H9 (cell line): ENCODE measurements at regions not wholly inside any gene's neighbourhood (a gene's known extent, or its start where the extent isn't known, plus 50 kb on each side); places are given as distances from the start of the nearest gene placed in this dataset.

ENCODE experiments used
- DNase-seq: peaks from one replicate; pipeline ENCODE4 v3.0.0-alpha.2; 2017
- H2AFZ ChIP-seq: one replicate; pipeline ENCODE4 v1.6.1; 2013; ENCODE audit warnings: mild to moderate bottlenecking, low read length, control low read depth, moderate library complexity
- H2AK5ac ChIP-seq: 2 replicates; pipeline ENCODE4 v1.6.1; 2013; ENCODE audit warnings: low read length, control low read depth, mixed read lengths; ENCODE audit not compliant: insufficient read length
- H2BK120ac ChIP-seq: one replicate; pipeline ENCODE4 v1.6.1; 2013; ENCODE audit warnings: low read depth, mild to moderate bottlenecking, low read length, control low read depth, inconsistent platforms; ENCODE audit not compliant: poor library complexity, severe bottlenecking
- H2BK12ac ChIP-seq: 2 replicates; pipeline ENCODE4 v1.6.1; 2013; ENCODE audit warnings: low read length, control low read depth, mixed read lengths, low read depth; ENCODE audit not compliant: insufficient read length
- H2BK15ac ChIP-seq: 2 replicates; pipeline ENCODE4 v1.6.1; 2013; ENCODE audit warnings: low read depth, low read length, control low read depth
- H2BK20ac ChIP-seq: one replicate; pipeline ENCODE4 v1.6.1; 2013; ENCODE audit warnings: low read depth, mild to moderate bottlenecking, low read length, control low read depth, inconsistent platforms; ENCODE audit not compliant: poor library complexity, severe bottlenecking
- H2BK5ac ChIP-seq: 2 replicates; pipeline ENCODE4 v1.6.1; 2013; ENCODE audit warnings: low read length, control low read depth, mixed read lengths; ENCODE audit not compliant: insufficient read length
- H3K14ac ChIP-seq: 2 replicates; pipeline ENCODE4 v1.6.1; 2013; ENCODE audit warnings: low read length, control low read depth; ENCODE audit not compliant: insufficient read depth
- H3K18ac ChIP-seq: 2 replicates; pipeline ENCODE4 v1.6.1; 2013; ENCODE audit warnings: low read depth, mild to moderate bottlenecking, mixed read lengths, low read length, control low read depth; ENCODE audit not compliant: insufficient read length
- H3K23ac ChIP-seq: 2 replicates; pipeline ENCODE4 v1.6.1; 2013; ENCODE audit warnings: low read length, control low read depth, mixed read lengths, low read depth; ENCODE audit not compliant: insufficient read length
- H3K23me2 ChIP-seq: 2 replicates; pipeline ENCODE4 v1.6.1; 2013; ENCODE audit warnings: low read depth, mild to moderate bottlenecking, mixed read lengths, low read length, control low read depth; ENCODE audit not compliant: insufficient read length, poor library complexity, severe bottlenecking
- H3K27ac ChIP-seq: 2 replicates; pipeline ENCODE4 v1.5.1; 2013; ENCODE audit warnings: low read length, control low read depth, mixed read lengths, low read depth; ENCODE audit not compliant: insufficient read length
- H3K27me3 ChIP-seq: 2 replicates; pipeline ENCODE4 v1.6.1; 2013; ENCODE audit warnings: low read length, control low read depth, inconsistent platforms; ENCODE audit not compliant: insufficient read depth
- H3K4ac ChIP-seq: 2 replicates; pipeline ENCODE4 v1.6.1; 2013; ENCODE audit warnings: low read depth, mild to moderate bottlenecking, control low read depth, inconsistent platforms, low read length, moderate library complexity
- H3K4me1 ChIP-seq: 2 replicates; pipeline ENCODE4 v1.6.1; 2013; ENCODE audit warnings: low read length, control low read depth, inconsistent platforms; ENCODE audit not compliant: insufficient read depth
- H3K4me2 ChIP-seq: 2 replicates; pipeline ENCODE4 v1.6.1; 2013; ENCODE audit warnings: low read length, control low read depth, mixed read lengths; ENCODE audit not compliant: insufficient read length, insufficient read depth
- H3K56ac ChIP-seq: 2 replicates; pipeline ENCODE4 v1.6.1; 2013; ENCODE audit warnings: low read depth, mild to moderate bottlenecking, mixed read lengths, low read length, control low read depth; ENCODE audit not compliant: insufficient read length
- H3K79me1 ChIP-seq: 2 replicates; pipeline ENCODE4 v1.6.1; 2013; ENCODE audit warnings: low read depth, mild to moderate bottlenecking, moderate library complexity, low read length, control low read depth, inconsistent platforms; ENCODE audit not compliant: insufficient read depth, poor library complexity, severe bottlenecking
- H3K79me2 ChIP-seq: 2 replicates; pipeline ENCODE4 v1.6.1; 2013; ENCODE audit warnings: low read length, control low read depth, inconsistent platforms; ENCODE audit not compliant: insufficient read depth
- H3K9ac ChIP-seq: 2 replicates; pipeline ENCODE4 v1.6.1; 2013; ENCODE audit warnings: low read length, control low read depth, mixed read lengths; ENCODE audit not compliant: insufficient read length; ENCODE audit errors: extremely low read depth
- H3K9me3 ChIP-seq: one replicate; pipeline ENCODE4 v1.6.1; 2013; ENCODE audit warnings: low read depth, low read length, inconsistent platforms; ENCODE audit not compliant: control insufficient read depth
- H3T11ph ChIP-seq: one replicate; pipeline ENCODE4 v1.6.1; 2013; ENCODE audit warnings: mild to moderate bottlenecking, low read length, control low read depth, inconsistent platforms
- H4K20me1 ChIP-seq: one replicate; pipeline ENCODE4 v1.6.1; 2013; ENCODE audit not compliant: control insufficient read depth, insufficient read length, insufficient read depth
- H4K5ac ChIP-seq: 2 replicates; pipeline ENCODE4 v1.6.1; 2013; ENCODE audit warnings: low read depth, mild to moderate bottlenecking, mixed read lengths, low read length, control low read depth; ENCODE audit not compliant: insufficient read length
- H4K8ac ChIP-seq: replicated peaks from 2 replicates; pipeline ENCODE4 v1.6.1; 2013; ENCODE audit warnings: low read length, control low read depth, mixed read lengths, low read depth; ENCODE audit not compliant: insufficient read length
- H4K91ac ChIP-seq: 2 replicates; pipeline ENCODE4 v1.6.1; 2013; ENCODE audit warnings: low read depth, mild to moderate bottlenecking, moderate library complexity, mixed read lengths, low read length, control low read depth; ENCODE audit not compliant: insufficient read length
- H3K27ac Mint-ChIP-seq, 3 experiments: 2 replicates in 2 of 3; 3 replicates in 1 of 3; pipeline ENCODE4 v1.8.0; 2020 to 2021; ENCODE audit warnings: mixed read lengths in 3 of 3, mild to moderate bottlenecking in 1 of 3, moderate library complexity in 1 of 3
- H3K27me3 Mint-ChIP-seq: 2 replicates; pipeline ENCODE4 v1.8.0; 2021; ENCODE audit warnings: low read depth, mild to moderate bottlenecking, moderate library complexity, mixed read lengths
- H3K36me3 Mint-ChIP-seq, 3 experiments: 2 replicates in 2 of 3; 3 replicates in 1 of 3; pipeline ENCODE4 v1.8.0; 2020 to 2021; ENCODE audit warnings: low read depth in 3 of 3, mixed read lengths in 3 of 3; ENCODE audit not compliant: insufficient read depth in 1 of 3
- H3K4me1 Mint-ChIP-seq, 2 experiments: 2 replicates each; pipeline ENCODE4 v1.8.0; 2020; ENCODE audit warnings: mixed read lengths in 2 of 2
- H3K4me3 Mint-ChIP-seq, 2 experiments: 2 replicates in 1 of 2; 3 replicates in 1 of 2; pipeline ENCODE4 v1.8.0; 2020 to 2021; ENCODE audit warnings: mild to moderate bottlenecking in 2 of 2, mixed read lengths in 2 of 2, moderate library complexity in 1 of 2
- H3K9me3 Mint-ChIP-seq, 2 experiments: 2 replicates in 1 of 2; 3 replicates in 1 of 2; pipeline ENCODE4 v1.8.0; 2020; ENCODE audit warnings: mild to moderate bottlenecking in 2 of 2, mixed read lengths in 2 of 2, moderate library complexity in 1 of 2
- CTCF ChIP-seq: fragments of 200-600 bp; sonication (generic); conservative IDR thresholded peaks from 3 replicates; pipeline ENCODE4 v1.8.0; 2021; ENCODE audit warnings: antibody characterized with exemption, mild to moderate bottlenecking

- H3K79me1 ChIP-seq: no peaks in the 10 kb centered on the region
- no peak overlapping the region for H3K56ac ChIP-seq
- H3K23me2 ChIP-seq: no peaks in the 10 kb centered on the region
Observed at GRCh38 chr5:58380655-58381054, 79.2 kb downstream of the PLK2 start.

More at GRCh38 chr5:58380655-58381054, 79.2 kb downstream of the PLK2 start:
- H3K23ac ChIP-seq: no peak overlapping the region
- no peak overlapping the region for H2BK15ac ChIP-seq
- peaks cover 55 to 56% of the 10 kb centered on the region in 2 experiments for H3K9me3 Mint-ChIP-seq
- no peak overlapping the region for H4K91ac ChIP-seq
- no peak overlapping the region for H2AK5ac ChIP-seq
- H3K27ac Mint-ChIP-seq: no peak overlapping the region
- H3K14ac ChIP-seq: no peak overlapping the region
- H3T11ph ChIP-seq: no peak overlapping the region
- peaks cover 29 to 46% (median 46%) of the 10 kb centered on the region in 3 experiments for H3K36me3 Mint-ChIP-seq
- H3K18ac ChIP-seq: no peak overlapping the region
- no peak overlapping the region for H2BK20ac ChIP-seq
- H3K79me2 ChIP-seq: no peaks in the 10 kb centered on the region
- no peaks in the 10 kb centered on the region for H4K20me1 ChIP-seq
- no peak overlapping the region for H3K27ac ChIP-seq
- H2AFZ ChIP-seq: no peak overlapping the region
- H2BK120ac ChIP-seq: no peak overlapping the region
- no peak overlapping the region for H3K4me3 Mint-ChIP-seq
- H3K4me1 ChIP-seq: no peaks in the 10 kb centered on the region
- H3K27me3 Mint-ChIP-seq: no peaks in the 10 kb centered on the region
- H3K9ac ChIP-seq: no peak overlapping the region
- no peaks in the 10 kb centered on the region for H3K4me1 Mint-ChIP-seq
- H4K5ac ChIP-seq: no peak overlapping the region
- H3K9me3 ChIP-seq: peaks cover 23% of the 10 kb centered on the region
- DNase-seq: no peak
- no peak overlapping the region for H3K4ac ChIP-seq
- no peak overlapping the region for H4K8ac ChIP-seq
- no peak overlapping the region for H3K4me2 ChIP-seq
- H3K27me3 ChIP-seq: no peaks in the 10 kb centered on the region
- no peak overlapping the region for H2BK5ac ChIP-seq
- TF ChIP-seq CTCF: no peak
- H2BK12ac ChIP-seq: no peak overlapping the region
